HepG2 (cell line): ENCODE measurements at regions not wholly inside any gene's neighbourhood (a gene's known extent, or its start where the extent isn't known, plus 50 kb on each side); places are given as distances from the start of the nearest gene placed in this dataset.

ENCODE experiments used
- CHD4 ChIP-seq: fragments of 200-600 bp; sonication (generic); IDR thresholded peaks from 2 replicates; pipeline ENCODE4 v1.7.0; 2017; ENCODE audit warnings: mild to moderate bottlenecking, low read length, borderline replicate concordance
- EZH2 ChIP-seq: conservative IDR thresholded peaks from 2 replicates; pipeline ENCODE4 v1.6.1; 2012; ENCODE audit warnings: mild to moderate bottlenecking, low read depth, low read length, moderate library complexity
- HNRNPUL1 ChIP-seq: fragments of 200-400 bp; formaldehyde crosslinking; IDR thresholded peaks from 2 replicates; pipeline ENCODE4 v1.6.1; 2017; ENCODE audit warnings: low read depth, mild to moderate bottlenecking, low read length, moderate library complexity
- JUND ChIP-seq: sonication (generic); formaldehyde crosslinking; IDR thresholded peaks from 2 replicates; pipeline ENCODE4 v1.8.0; 2022; ENCODE audit warnings: mild to moderate bottlenecking, missing genetic modification reagents
- SP1 ChIP-seq, 2 experiments: fragments of 450-650 bp in 1 of 2; sonication (generic) in 1 of 2; formaldehyde crosslinking in 1 of 2; IDR thresholded peaks; 2 replicates each; pipeline versions ENCODE4 v1.4.0 to v1.6.1; 2016 to 2020; ENCODE audit warnings: missing genetic modification reagents in 1 of 2
- SUZ12 ChIP-seq: fragments of 150-350 bp; IDR thresholded peaks from 2 replicates; pipeline ENCODE4 v1.6.1; 2014; ENCODE audit warnings: low read depth, low read length
- TCF7L2 ChIP-seq: IDR thresholded peaks from 2 replicates; pipeline ENCODE4 v1.6.1; 2011; ENCODE audit warnings: mild to moderate bottlenecking, low read depth, low read length, moderate library complexity
- ZFP91 ChIP-seq: sonication (generic); formaldehyde crosslinking; IDR thresholded peaks from 2 replicates; pipeline ENCODE4 v1.9.0; 2022; ENCODE audit warnings: missing genetic modification reagents, mild to moderate bottlenecking, borderline replicate concordance
- ZFX ChIP-seq: sonication (generic); formaldehyde crosslinking; IDR thresholded peaks from 2 replicates; pipeline ENCODE4 v1.4.0; 2020; ENCODE audit warnings: mild to moderate bottlenecking, low read depth, missing genetic modification reagents, moderate library complexity
- ZNF180 ChIP-seq: sonication (generic); formaldehyde crosslinking; IDR thresholded peaks from 2 replicates; pipeline ENCODE4 v1.4.0; 2020; ENCODE audit warnings: low read depth, missing genetic modification reagents, borderline replicate concordance
- ZSCAN25 ChIP-seq: sonication (generic); formaldehyde crosslinking; IDR thresholded peaks from 2 replicates; pipeline ENCODE4 v1.8.0; 2022; ENCODE audit warnings: mild to moderate bottlenecking, missing genetic modification reagents
- ZSCAN5A ChIP-seq: sonication (generic); formaldehyde crosslinking; IDR thresholded peaks from 2 replicates; pipeline ENCODE4 v1.8.0; 2022; ENCODE audit warnings: mild to moderate bottlenecking, missing genetic modification reagents, borderline replicate concordance

- TF ChIP-seq SP1 (IDR thresholded peaks at IDR 0.05) (no peak), SP1 (CRISPR knock-in tag; IDR thresholded peaks at IDR 0.05) (no peak), ZFP91 (CRISPR knock-in tag) (no peak), JUND (CRISPR knock-in tag) (no peak), EZH2 (no peak), ZSCAN5A (CRISPR knock-in tag) (no peak), CHD4 (no peak), ZNF180 (CRISPR knock-in tag) (no peak), HNRNPUL1 (no peak), SUZ12 (no peak), TCF7L2 (no peak), ZSCAN25 (CRISPR knock-in tag) (no peak), ZFX (no peak)
Measured at GRCh38 chr13:79941752-79942151, 399.2 kb downstream of the SPRY2 start.
